Astrocyte (in vitro differentiated cells and primary cell): ENCODE measurements at regions not wholly inside any gene's neighbourhood (a gene's known extent, or its start where the extent isn't known, plus 50 kb on each side); places are given as distances from the start of the nearest gene placed in this dataset.

Source experiments
- DNase-seq: peaks from one replicate; pipeline ENCODE4 v3.0.0-alpha.2; 2010; ENCODE audit warnings: low read depth
- FAIRE-seq: peaks from 2 replicates; lab custom pipeline; 2011; peaks lifted over from hg19 to GRCh38; lab: Jason Lieb, UNC
- H2AFZ ChIP-seq: 2 replicates; pipeline ENCODE4 v1.6.0; 2012; ENCODE audit warnings: low read depth, low read length, inconsistent platforms
- H3K27ac ChIP-seq: 2 replicates; pipeline ENCODE4 v1.5.1; 2011; ENCODE audit warnings: low read depth, low read length, inconsistent platforms
- H3K27me3 ChIP-seq: 2 replicates; pipeline ENCODE4 v1.6.0; 2011; ENCODE audit warnings: low read length, inconsistent platforms; ENCODE audit not compliant: insufficient read depth
- H3K36me3 ChIP-seq: 2 replicates; pipeline ENCODE4 v1.5.1; 2011; ENCODE audit warnings: low read length, inconsistent platforms; ENCODE audit not compliant: insufficient read depth
- H3K4me1 ChIP-seq: 2 replicates; pipeline ENCODE4 v1.5.1; 2011; ENCODE audit warnings: low read length, inconsistent platforms; ENCODE audit not compliant: insufficient read depth
- H3K4me2 ChIP-seq: 2 replicates; pipeline ENCODE4 v1.6.0; 2012; ENCODE audit warnings: low read length, inconsistent platforms
- H3K4me3 ChIP-seq: 2 replicates; pipeline ENCODE4 v1.5.1; 2011; ENCODE audit warnings: low read depth, mild to moderate bottlenecking, low read length, inconsistent platforms; ENCODE audit not compliant: insufficient read depth
- H3K79me2 ChIP-seq: 2 replicates; pipeline ENCODE4 v1.6.0; 2012; ENCODE audit warnings: mild to moderate bottlenecking, low read length, inconsistent platforms; ENCODE audit not compliant: insufficient read depth
- H3K9ac ChIP-seq: 2 replicates; pipeline ENCODE4 v1.6.0; 2012; ENCODE audit warnings: mild to moderate bottlenecking, low read length, inconsistent platforms
- H3K9me3 ChIP-seq: 2 replicates; pipeline ENCODE4 v1.5.1; 2012; ENCODE audit warnings: low read depth, mild to moderate bottlenecking, low read length, inconsistent platforms; ENCODE audit not compliant: insufficient read depth
- H4K20me1 ChIP-seq: 2 replicates; pipeline ENCODE4 v1.6.0; 2012; ENCODE audit warnings: low read length, inconsistent platforms; ENCODE audit not compliant: insufficient read depth
- H3K27ac Mint-ChIP-seq: one replicate; pipeline ENCODE4 v1.8.0; 2021; ENCODE audit warnings: mild to moderate bottlenecking, mixed read lengths; ENCODE audit not compliant: unreplicated experiment
- H3K27me3 Mint-ChIP-seq: one replicate; pipeline ENCODE4 v1.8.0; 2021; ENCODE audit warnings: low read depth, mixed read lengths; ENCODE audit not compliant: unreplicated experiment
- H3K36me3 Mint-ChIP-seq: one replicate; pipeline ENCODE4 v1.8.0; 2021; ENCODE audit warnings: low read depth, mixed read lengths; ENCODE audit not compliant: unreplicated experiment
- H3K4me1 Mint-ChIP-seq: one replicate; pipeline ENCODE4 v1.8.0; 2021; ENCODE audit warnings: low read depth, mixed read lengths; ENCODE audit not compliant: unreplicated experiment
- H3K4me3 Mint-ChIP-seq: one replicate; pipeline ENCODE4 v1.8.0; 2021; ENCODE audit warnings: mild to moderate bottlenecking, moderate library complexity, mixed read lengths; ENCODE audit not compliant: unreplicated experiment
- H3K9me3 Mint-ChIP-seq: one replicate; pipeline ENCODE4 v1.8.0; 2021; ENCODE audit warnings: mild to moderate bottlenecking, mixed read lengths; ENCODE audit not compliant: unreplicated experiment
- EZH2 ChIP-seq: IDR thresholded peaks from 2 replicates; pipeline ENCODE4 v1.6.1; 2012; ENCODE audit warnings: mild to moderate bottlenecking, low read length, inconsistent platforms; ENCODE audit not compliant: insufficient read depth
- TF ChIP-seq, protein P1 (sequence below): IDR thresholded peaks from 2 replicates; pipeline ENCODE4 v1.5.1; 2011; ENCODE audit warnings: low read depth, mild to moderate bottlenecking, inconsistent platforms, low read length, moderate library complexity; ENCODE audit not compliant: insufficient read depth

DNA sequence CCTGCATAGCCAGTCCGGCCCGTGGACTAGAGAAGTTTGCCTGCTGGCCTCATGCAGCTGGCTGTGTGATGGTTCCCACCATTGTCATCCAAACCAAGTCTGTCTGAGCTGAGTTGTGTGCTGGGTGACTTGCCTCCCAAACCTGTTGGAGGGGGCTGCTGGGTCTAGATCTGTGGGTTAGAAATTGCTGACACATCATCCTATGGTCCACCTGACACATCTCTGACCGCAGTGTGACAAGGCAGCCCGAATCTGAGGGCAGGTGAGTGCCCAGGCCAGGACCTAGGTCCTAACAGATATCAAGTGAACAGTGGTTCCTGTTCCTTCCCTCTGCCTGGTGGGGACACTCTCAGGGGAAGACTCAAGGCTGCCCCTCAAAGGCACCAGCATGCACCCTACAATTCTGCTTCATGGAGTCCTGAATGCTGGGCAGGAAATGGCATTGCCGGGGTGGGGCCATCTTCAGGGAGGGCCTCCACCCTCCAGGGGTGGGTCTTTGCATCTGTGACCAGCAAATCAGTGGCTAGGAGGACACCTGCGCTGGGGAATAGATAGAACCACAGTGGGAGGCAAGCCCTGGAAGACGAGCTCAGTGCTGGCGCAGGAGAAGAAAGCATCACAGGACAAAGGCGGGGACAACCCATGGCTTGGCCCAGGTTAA lies 117.9 kb upstream of the ID2 start:
- Histone ChIP-seq H3K4me3 (no peak overlapping the region), H4K20me1 (no peaks in the 10 kb centered on the region), H3K27me3 (peaks cover 5% of the 10 kb centered on the region), H3K36me3 (no peaks in the 10 kb centered on the region), H3K79me2 (no peaks in the 10 kb centered on the region), H2AFZ (no peak overlapping the region), H3K4me2 (no peak overlapping the region), H3K27ac (no peak overlapping the region), H3K9ac (no peak overlapping the region), H3K4me1 (no peaks in the 10 kb centered on the region), H3K9me3 (no peaks in the 10 kb centered on the region)
- Mint-ChIP-seq H3K36me3 (no peaks in the 10 kb centered on the region), H3K4me3 (no peak overlapping the region), H3K27ac (no peak overlapping the region), H3K9me3 (peaks cover 8% of the 10 kb centered on the region), H3K4me1 (no peaks in the 10 kb centered on the region), H3K27me3 (peaks cover 27% of the 10 kb centered on the region)
- TF ChIP-seq, protein P1, sequence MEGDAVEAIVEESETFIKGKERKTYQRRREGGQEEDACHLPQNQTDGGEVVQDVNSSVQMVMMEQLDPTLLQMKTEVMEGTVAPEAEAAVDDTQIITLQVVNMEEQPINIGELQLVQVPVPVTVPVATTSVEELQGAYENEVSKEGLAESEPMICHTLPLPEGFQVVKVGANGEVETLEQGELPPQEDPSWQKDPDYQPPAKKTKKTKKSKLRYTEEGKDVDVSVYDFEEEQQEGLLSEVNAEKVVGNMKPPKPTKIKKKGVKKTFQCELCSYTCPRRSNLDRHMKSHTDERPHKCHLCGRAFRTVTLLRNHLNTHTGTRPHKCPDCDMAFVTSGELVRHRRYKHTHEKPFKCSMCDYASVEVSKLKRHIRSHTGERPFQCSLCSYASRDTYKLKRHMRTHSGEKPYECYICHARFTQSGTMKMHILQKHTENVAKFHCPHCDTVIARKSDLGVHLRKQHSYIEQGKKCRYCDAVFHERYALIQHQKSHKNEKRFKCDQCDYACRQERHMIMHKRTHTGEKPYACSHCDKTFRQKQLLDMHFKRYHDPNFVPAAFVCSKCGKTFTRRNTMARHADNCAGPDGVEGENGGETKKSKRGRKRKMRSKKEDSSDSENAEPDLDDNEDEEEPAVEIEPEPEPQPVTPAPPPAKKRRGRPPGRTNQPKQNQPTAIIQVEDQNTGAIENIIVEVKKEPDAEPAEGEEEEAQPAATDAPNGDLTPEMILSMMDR: no peak
- TF ChIP-seq EZH2: no peak
- no peak for FAIRE-seq
- DNase-seq: no peak

DNA sequence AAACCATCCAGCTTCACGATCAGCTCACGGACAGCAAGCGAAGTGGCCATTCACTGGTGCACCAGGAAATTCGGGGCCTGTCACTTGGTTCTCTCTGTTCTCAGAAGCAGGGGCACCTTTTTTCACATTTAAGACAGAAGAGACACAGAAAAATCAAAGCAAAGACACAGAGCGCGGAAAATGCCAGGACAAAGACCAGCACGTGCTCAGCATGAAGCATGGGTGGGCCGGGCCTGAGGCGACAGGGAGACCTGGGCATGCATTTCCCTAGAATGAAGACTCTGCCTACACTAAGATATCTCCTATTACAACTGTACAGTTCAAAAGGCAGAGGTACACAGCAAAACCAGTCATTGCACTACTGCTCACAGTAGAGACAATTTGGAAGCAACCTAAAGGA lies 117.4 kb upstream of the ID2 start:
- Mint-ChIP-seq H3K27me3 (peaks cover 33% of the 10 kb centered on the region), H3K36me3 (no peaks in the 10 kb centered on the region), H3K4me3 (no peak overlapping the region), H3K9me3 (peaks cover 6% of the 10 kb centered on the region), H3K4me1 (no peaks in the 10 kb centered on the region), H3K27ac (no peak overlapping the region)
- Histone ChIP-seq H2AFZ (no peak overlapping the region), H3K27ac (no peak overlapping the region), H3K36me3 (no peaks in the 10 kb centered on the region), H4K20me1 (no peaks in the 10 kb centered on the region), H3K79me2 (no peaks in the 10 kb centered on the region), H3K4me1 (no peaks in the 10 kb centered on the region), H3K4me2 (no peak overlapping the region), H3K9ac (no peak overlapping the region), H3K4me3 (no peak overlapping the region), H3K27me3 (peaks cover 5% of the 10 kb centered on the region), H3K9me3 (no peaks in the 10 kb centered on the region)
- no peak for DNase-seq
- FAIRE-seq: no peak
- no peak for TF ChIP-seq EZH2
- TF ChIP-seq, protein P1: no peak

DNA sequence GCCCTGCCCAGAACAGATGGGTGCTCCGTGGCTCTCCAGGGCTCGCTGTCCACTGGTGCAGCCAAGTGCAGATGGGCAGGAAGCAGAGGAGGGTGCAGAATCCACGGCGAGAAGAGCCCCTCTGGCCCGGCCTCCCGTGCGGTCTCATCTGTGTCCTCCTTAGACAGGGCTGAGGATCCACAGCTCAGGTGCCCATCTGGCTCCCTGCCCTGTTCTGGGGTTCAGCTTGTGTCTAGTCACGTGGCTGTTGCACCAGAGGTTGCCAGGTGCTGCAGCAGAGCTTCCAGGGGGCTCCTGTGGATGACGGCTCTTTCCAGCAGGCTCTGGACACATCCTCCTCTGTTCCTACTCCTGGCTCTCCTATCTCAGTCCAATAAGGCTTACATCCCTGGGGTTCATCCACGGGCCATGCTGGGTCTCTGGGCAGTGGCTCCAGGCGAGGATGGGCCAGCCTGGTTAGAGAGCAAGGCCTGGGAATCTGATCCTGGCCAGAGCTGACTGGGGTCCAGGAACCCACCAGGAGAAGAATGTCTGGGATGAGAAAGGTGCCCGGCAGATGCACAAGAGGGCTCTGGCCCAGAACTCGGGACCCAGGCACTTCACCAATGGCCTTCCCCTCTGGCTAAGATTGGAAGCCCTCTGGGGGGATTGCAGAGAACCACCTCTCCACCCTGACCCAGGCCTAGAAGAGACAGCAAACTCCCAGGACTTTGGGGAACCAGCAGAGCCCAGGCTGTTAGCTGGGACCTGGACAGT lies 116.3 kb upstream of the ID2 start:
- H3K4me1 ChIP-seq: no peaks in the 10 kb centered on the region

More for the DNA sequence above, 116.3 kb upstream of the ID2 start:
- Mint-ChIP-seq H3K36me3 (no peaks in the 10 kb centered on the region), H3K27ac (no peak overlapping the region), H3K27me3 (peaks cover 42% of the 10 kb centered on the region), H3K4me1 (no peaks in the 10 kb centered on the region), H3K9me3 (peaks cover 5% of the 10 kb centered on the region), H3K4me3 (no peak overlapping the region)
- Histone ChIP-seq H3K27ac (no peak overlapping the region), H3K27me3 (peaks cover 5% of the 10 kb centered on the region), H3K4me3 (no peak overlapping the region), H2AFZ (no peak overlapping the region), H3K4me2 (no peak overlapping the region), H3K79me2 (no peaks in the 10 kb centered on the region), H4K20me1 (no peaks in the 10 kb centered on the region), H3K36me3 (no peaks in the 10 kb centered on the region), H3K9ac (no peak overlapping the region), H3K9me3 (no peaks in the 10 kb centered on the region)
- no peak for FAIRE-seq
- DNase-seq: no peak
- TF ChIP-seq, protein P1: no peak
- no peak for TF ChIP-seq EZH2
